Thymus (tissue), 11 donors: ENCODE measurements at regions not wholly inside any gene's neighbourhood (a gene's known extent, or its start where the extent isn't known, plus 50 kb on each side); places are given as distances from the start of the nearest gene placed in this dataset.

Experiments used
- DNase-seq, 9 donors: peaks; one replicate each; pipeline ENCODE4 v3.0.0-alpha.2; 2013; ENCODE audit warnings: low spot score in 9 of 9, low read depth in 6 of 9, missing footprints in 1 of 9
- H3K27ac ChIP-seq, 2 donors: one replicate each; pipeline ENCODE4 v1.5.1; 2013; ENCODE audit warnings: control low read depth in 1 of 2, low read depth in 1 of 2, low read length in 1 of 2, mild to moderate bottlenecking in 1 of 2, moderate library complexity in 1 of 2
- H3K27me3 ChIP-seq, 2 donors: one replicate each; pipeline ENCODE4 v1.5.1; 2013; ENCODE audit warnings: low read length in 1 of 2; ENCODE audit not compliant: control insufficient read depth in 2 of 2, insufficient read depth in 1 of 2
- H3K36me3 ChIP-seq, 2 donors: one replicate each; pipeline ENCODE4 v1.5.1; 2013; ENCODE audit warnings: low read length in 1 of 2, mild to moderate bottlenecking in 1 of 2, moderate library complexity in 1 of 2; ENCODE audit not compliant: control insufficient read depth in 2 of 2, insufficient read depth in 2 of 2
- H3K4me1 ChIP-seq, 2 donors: one replicate each; pipeline ENCODE4 v1.5.1; 2013; ENCODE audit warnings: low read length in 2 of 2; ENCODE audit not compliant: control insufficient read depth in 2 of 2, insufficient read depth in 2 of 2
- H3K4me3 ChIP-seq, 2 donors: one replicate each; pipeline ENCODE4 v1.5.1; 2013; ENCODE audit warnings: low read length in 2 of 2, control low read depth in 1 of 2, mild to moderate bottlenecking in 1 of 2
- H3K9me3 ChIP-seq, 2 donors: one replicate each; pipeline ENCODE4 v1.5.1; 2013; ENCODE audit warnings: low read length in 1 of 2, mild to moderate bottlenecking in 1 of 2; ENCODE audit not compliant: control insufficient read depth in 2 of 2, insufficient read depth in 1 of 2
- WGBS: extraction: QIAGEN DNeasy Blood & Tissue Kit; methylation state at CpG from one replicate; pipeline ENCODE4 v1.1.7; 2013; 5-methylcytosine and 5-hydroxymethylcytosine counted together
- donor health status: healthy.

GRCh38 chr5:5615569-5615968 is 193.1 kb downstream of the ICE1 start:
- Histone ChIP-seq H3K4me1 (no peaks in the 10 kb centered on the region), H3K4me3 (no peak overlapping the region), H3K36me3 (no peaks in the 10 kb centered on the region), H3K9me3 (peaks cover 0 to 4% of the 10 kb centered on the region in 2 donors), H3K27ac (no peak overlapping the region), H3K27me3 (no peaks in the 10 kb centered on the region)
- no peak for DNase-seq
- 87% methylated on average over 1 of the region's 1 CpG for WGBS

DNA sequence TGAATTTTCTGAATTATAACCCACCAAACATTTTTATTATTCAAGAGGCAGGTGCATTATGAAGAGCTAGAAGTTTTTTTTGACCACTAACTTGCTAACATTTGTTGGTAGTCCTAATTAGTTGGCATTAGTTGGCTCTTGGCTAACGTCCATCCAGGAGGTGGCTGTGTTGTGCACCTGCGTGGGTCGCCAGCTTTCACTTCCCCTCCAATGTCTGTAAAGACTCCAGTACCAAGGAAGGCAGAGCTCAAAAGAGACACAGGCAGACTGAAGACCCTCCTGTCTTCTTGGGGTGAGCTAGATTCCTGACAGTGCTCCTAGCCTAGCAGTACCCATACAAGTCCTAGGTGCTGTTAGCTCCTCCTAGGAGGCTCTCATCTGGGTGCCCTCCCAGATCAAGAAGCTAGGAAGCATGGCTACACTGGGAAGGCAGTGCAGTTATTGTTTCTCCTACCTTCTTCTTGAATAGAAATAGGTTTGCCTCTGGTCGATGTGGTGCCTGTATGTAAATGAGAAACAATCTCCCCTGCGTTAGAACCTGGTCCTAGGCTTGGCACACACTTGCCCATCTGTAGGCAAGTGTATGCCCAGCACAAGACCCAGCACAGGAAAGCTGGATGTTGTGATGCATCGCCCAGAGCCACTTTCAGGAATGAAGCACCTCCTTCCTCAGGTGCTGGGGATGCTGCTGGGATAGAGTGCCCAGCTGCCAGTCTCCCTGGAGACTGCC is 190.9 kb downstream of the ICE1 start:
- Histone ChIP-seq H3K9me3 (no peaks in the 10 kb centered on the region), H3K4me3 (no peak overlapping the region), H3K4me1 (no peaks in the 10 kb centered on the region), H3K27ac (no peak overlapping the region), H3K36me3 (no peaks in the 10 kb centered on the region), H3K27me3 (no peaks in the 10 kb centered on the region)
- DNase-seq = no peak
- 82% methylated on average over 6 of the region's 6 CpGs for WGBS

DNA sequence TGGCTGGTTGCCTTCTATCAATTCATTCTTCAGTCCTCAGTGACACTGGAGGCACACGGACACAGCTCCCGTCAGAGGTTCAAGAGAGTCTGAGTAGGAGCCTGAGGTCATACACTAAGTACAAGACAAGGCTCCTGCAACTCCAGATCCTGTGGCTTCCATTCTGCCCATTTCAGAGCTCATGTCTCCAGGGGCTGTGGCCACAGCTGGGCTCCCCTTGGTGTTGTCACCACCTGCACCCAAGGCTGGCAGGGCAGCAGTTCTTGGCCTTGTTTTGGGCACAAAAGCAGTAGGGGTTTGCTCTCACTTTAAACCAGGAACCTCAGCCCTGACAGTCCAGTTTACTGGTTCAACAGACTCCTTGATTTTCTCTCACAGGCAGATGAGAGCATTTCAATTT is 189.6 kb downstream of the ICE1 start:
- Histone ChIP-seq H3K36me3 (no peaks in the 10 kb centered on the region), H3K27me3 (no peaks in the 10 kb centered on the region), H3K9me3 (no peaks in the 10 kb centered on the region), H3K27ac (no peak overlapping the region), H3K4me3 (no peak overlapping the region), H3K4me1 (no peaks in the 10 kb centered on the region)
- no peak for DNase-seq
- WGBS = 96% methylated on average over 2 of the region's 2 CpGs

GRCh38 chr5:5609935-5610334 is 187.5 kb downstream of the ICE1 start:
- Histone ChIP-seq H3K4me3 (no peak overlapping the region), H3K27me3 (no peaks in the 10 kb centered on the region), H3K9me3 (no peaks in the 10 kb centered on the region), H3K36me3 (no peaks in the 10 kb centered on the region), H3K4me1 (no peaks in the 10 kb centered on the region), H3K27ac (no peak overlapping the region)
- no peak for DNase-seq
- WGBS = 90% methylated on average over 7 of the region's 7 CpGs

- WGBS = 84% methylated on average over 15 of the region's 15 CpGs
These were observed 182.8 kb downstream of the ICE1 start for GRCh38 chr5:5605170-5605764.

DNA sequence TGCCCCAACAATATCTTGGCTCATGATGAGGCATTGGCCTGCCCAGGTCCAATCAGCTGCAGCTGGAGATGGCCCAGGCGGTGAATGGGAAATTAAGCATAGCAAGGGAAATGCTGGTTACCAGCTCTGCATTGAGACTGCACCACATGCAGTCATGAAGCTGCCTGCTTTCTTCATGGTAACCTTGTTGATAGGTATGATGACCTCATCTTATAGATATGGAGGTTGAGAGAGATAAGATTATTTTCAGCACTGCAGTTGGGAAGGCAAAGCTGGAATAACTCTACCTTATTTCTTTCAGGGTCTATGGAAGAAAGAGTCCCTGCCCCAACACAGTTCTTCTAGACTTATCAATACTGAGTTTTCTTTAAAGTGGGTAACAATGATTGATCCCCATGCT is 180.1 kb downstream of the ICE1 start:
- Histone ChIP-seq H3K4me1 (no peaks in the 10 kb centered on the region), H3K27ac (no peak overlapping the region), H3K27me3 (no peaks in the 10 kb centered on the region), H3K9me3 (no peaks in the 10 kb centered on the region), H3K36me3 (no peaks in the 10 kb centered on the region), H3K4me3 (no peak overlapping the region)
- DNase-seq = no peak
- WGBS = 96% methylated on average over 1 of the region's 1 CpG

More at GRCh38 chr5:5605170-5605764, 182.8 kb downstream of the ICE1 start:
- H3K36me3 ChIP-seq = no peaks in the 10 kb centered on the region
- no peak overlapping the region for H3K27ac ChIP-seq
- no peak overlapping the region for H3K4me3 ChIP-seq
- no peaks in the 10 kb centered on the region for H3K4me1 ChIP-seq
- no peaks in the 10 kb centered on the region for H3K9me3 ChIP-seq
- H3K27me3 ChIP-seq = no peaks in the 10 kb centered on the region
- no peak for DNase-seq

GRCh38 chr5:5598547-5599113 is 176.2 kb downstream of the ICE1 start:
- DNase-seq = no peak
- Histone ChIP-seq H3K36me3 (no peaks in the 10 kb centered on the region), H3K4me1 (no peaks in the 10 kb centered on the region), H3K27me3 (no peaks in the 10 kb centered on the region), H3K9me3 (no peaks in the 10 kb centered on the region), H3K4me3 (no peak overlapping the region), H3K27ac (no peak overlapping the region)
- 93% methylated on average over 8 of the region's 8 CpGs for WGBS

DNA sequence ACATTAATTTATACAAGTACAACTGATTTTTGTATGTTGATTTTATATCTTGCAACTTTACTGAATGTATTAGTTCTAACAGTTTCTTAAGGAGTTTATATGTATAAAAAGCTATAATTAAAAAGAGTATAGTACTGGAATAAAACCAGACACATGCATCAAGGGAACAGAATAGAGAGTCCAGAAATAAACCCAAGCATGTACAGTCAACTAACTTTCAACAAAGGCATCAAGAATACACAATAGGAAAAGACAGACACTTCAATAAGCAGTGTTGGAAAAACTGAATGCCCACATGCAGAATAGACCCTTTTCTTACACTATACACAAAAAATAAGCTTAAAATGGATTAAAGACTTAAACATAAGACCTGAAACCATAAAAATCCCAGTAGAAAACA is 170.9 kb downstream of the ICE1 start:
- no peaks in the 10 kb centered on the region for H3K27me3 ChIP-seq
- no peak overlapping the region for H3K27ac ChIP-seq
- H3K4me1 ChIP-seq = no peaks in the 10 kb centered on the region
- no peak for DNase-seq
- no peak overlapping the region for H3K4me3 ChIP-seq
- H3K36me3 ChIP-seq = no peaks in the 10 kb centered on the region
- H3K9me3 ChIP-seq = no peaks in the 10 kb centered on the region

DNA sequence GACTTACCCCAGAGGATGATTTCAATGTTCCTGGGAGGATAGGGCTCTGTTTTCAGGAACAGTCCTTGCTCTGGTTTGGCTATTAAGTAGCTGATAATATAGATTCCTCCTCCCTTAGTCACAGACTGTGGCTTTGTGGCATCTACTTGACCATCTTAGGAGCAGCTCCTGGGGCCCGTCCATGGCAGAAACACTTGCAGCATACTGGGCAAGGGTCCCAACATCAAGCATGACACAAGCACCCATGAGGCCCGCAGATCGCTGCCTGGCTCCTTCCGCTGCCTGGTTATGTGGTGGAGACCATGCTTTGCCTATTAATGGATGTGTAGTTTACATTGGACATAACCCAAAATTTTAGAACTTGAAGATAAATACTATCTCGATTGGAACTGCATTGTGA is 170.1 kb downstream of the ICE1 start:
- Histone ChIP-seq H3K4me1 (no peaks in the 10 kb centered on the region), H3K36me3 (no peaks in the 10 kb centered on the region), H3K9me3 (no peaks in the 10 kb centered on the region), H3K27me3 (no peaks in the 10 kb centered on the region), H3K27ac (no peak overlapping the region), H3K4me3 (no peak overlapping the region)
- DNase-seq = no peak
- 94% methylated on average over 5 of the region's 5 CpGs for WGBS
